ENCODE measurements at regions not wholly inside any gene's neighbourhood (a gene's known extent, or its start where the extent isn't known, plus 50 kb on each side); places are given as distances from the start of the nearest gene placed in this dataset.

GRCh38 chr6:119602215-119603178, 252.9 kb upstream of the MAN1A1 start:
- DNase-seq (ENCODE audit: low read depth): no peak
- TF ChIP-seq CTCF (IDR thresholded peaks at IDR 0.05; ENCODE audit: low read depth, low read length, missing control alignments): no peak
- no peak overlapping the region for H3K4me3 ChIP-seq (ENCODE audit: low read depth, low read length)

GRCh38 chr6:119598883-119599282, 249.3 kb upstream of the MAN1A1 start:
- no peak for TF ChIP-seq CTCF (IDR thresholded peaks at IDR 0.05; ENCODE audit: low read depth, low read length, missing control alignments)
- H3K4me3 ChIP-seq (ENCODE audit: low read depth, low read length): no peak overlapping the region
- no peak for DNase-seq (ENCODE audit: low read depth)

DNA sequence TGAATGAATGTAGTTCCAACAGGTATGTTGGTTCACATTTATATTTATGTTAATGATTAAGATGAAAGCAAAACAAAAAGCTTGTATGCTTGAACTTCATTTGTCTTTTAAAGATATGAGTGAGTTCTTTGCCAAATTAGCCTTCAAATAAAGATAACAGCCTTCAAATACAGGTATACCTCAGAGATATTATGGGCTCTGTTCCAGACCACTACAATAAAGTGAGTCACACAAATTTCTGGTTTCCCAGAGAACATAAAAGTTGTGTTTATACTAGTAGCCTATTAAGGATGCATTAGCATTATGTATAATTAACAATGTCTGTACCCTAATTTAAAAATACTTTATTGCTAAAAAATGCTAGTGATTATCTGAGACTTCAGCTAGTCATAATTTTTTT, 245.3 kb upstream of the MAN1A1 start:
- no peak for DNase-seq (ENCODE audit: low read depth)

GRCh38 chr6:119591235-119591634, 241.7 kb upstream of the MAN1A1 start:
- no peak for DNase-seq (ENCODE audit: low read depth)
- no peak for TF ChIP-seq CTCF (IDR thresholded peaks at IDR 0.05; ENCODE audit: low read depth, low read length, missing control alignments)
- H3K4me3 ChIP-seq (ENCODE audit: low read depth, low read length): no peak overlapping the region

More for the DNA sequence above, 245.3 kb upstream of the MAN1A1 start:
- TF ChIP-seq CTCF (IDR thresholded peaks at IDR 0.05; ENCODE audit: low read depth, low read length, missing control alignments): no peak
- H3K4me3 ChIP-seq (ENCODE audit: low read depth, low read length): no peak overlapping the region

DNA sequence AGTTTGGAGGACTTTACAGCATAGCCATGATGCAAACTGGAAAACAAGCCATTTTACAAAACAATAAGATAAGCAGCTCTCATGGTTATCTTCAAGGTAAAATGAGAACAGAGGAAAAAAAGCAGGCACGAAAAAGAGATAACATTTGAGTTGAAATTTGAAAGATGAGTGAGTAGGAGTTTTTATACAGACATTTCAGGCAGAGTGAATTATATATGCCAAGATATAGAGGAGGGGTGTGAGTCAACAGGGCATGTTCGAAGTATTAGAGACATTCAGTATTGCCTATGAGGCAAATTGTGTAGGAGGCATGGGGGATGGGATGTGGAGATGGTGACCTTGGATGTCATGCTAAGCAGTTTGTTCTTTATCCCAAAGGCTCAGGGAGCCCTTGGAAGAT, 240.5 kb upstream of the MAN1A1 start:
- H3K4me3 ChIP-seq (ENCODE audit: low read depth, low read length): no peak overlapping the region
- no peak for DNase-seq (ENCODE audit: low read depth)
- TF ChIP-seq CTCF (IDR thresholded peaks at IDR 0.05; ENCODE audit: low read depth, low read length, missing control alignments): no peak

DNA sequence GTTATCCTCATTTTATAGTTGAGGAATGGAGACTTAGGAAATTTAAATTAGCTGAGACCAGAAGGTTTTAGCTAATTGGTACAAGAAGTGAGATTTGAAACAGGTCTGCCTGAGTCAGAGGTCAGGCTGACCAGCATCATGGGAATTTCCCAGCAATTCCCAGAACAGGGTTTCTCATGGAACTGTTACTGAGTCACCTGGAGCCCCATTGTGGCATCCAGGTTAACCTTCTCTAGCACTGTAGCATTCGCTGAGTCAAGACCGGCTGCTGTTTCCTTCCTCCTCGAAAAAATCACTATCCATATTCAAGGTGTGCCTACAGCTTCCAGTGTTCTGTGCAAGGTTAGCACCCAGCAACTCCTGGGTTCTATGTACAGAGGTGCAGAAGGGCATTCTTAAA, 238.0 kb upstream of the MAN1A1 start:
- H3K4me3 ChIP-seq (ENCODE audit: low read depth, low read length): no peak overlapping the region
- no peak for DNase-seq (ENCODE audit: low read depth)
- no peak for TF ChIP-seq CTCF (IDR thresholded peaks at IDR 0.05; ENCODE audit: low read depth, low read length, missing control alignments)
